SKM-1 treated with dmso at 0.1 percent for 144 hours (cell line): ENCODE measurements at regions not wholly inside any gene's neighbourhood (a gene's known extent, or its start where the extent isn't known, plus 50 kb on each side); places are given as distances from the start of the nearest gene placed in this dataset.
"Not testable (repeated sequence)": the region's sequence is repeated elsewhere in the genome, so short reads cannot be mapped to it uniquely, and the experiment has no call there.

Experiments used
- DNase-seq: peaks from one replicate; lab custom pipeline; 2025; ENCODE audit not compliant: unreplicated experiment; lab: John Stamatoyannopoulos, UW

GRCh38 chr2:118425191-118425590 lies 336.9 kb downstream of the INSIG2 start:
- no peak for DNase-seq

GRCh38 chr2:118423776-118424175 lies 335.5 kb downstream of the INSIG2 start:
- no peak for DNase-seq

GRCh38 chr2:118421648-118422047 lies 333.4 kb downstream of the INSIG2 start:
- DNase-seq, result no peak

- DNase-seq, result no peak
These were observed 329.3 kb downstream of the INSIG2 start for GRCh38 chr2:118417406-118418120.

- not testable (repeated sequence) for DNase-seq
These were observed 326.9 kb downstream of the INSIG2 start for GRCh38 chr2:118415186-118415585.

GRCh38 chr2:118403658-118404451 lies 315.6 kb downstream of the INSIG2 start:
- no peak for DNase-seq

GRCh38 chr2:118388771-118389170 lies 300.5 kb downstream of the INSIG2 start:
- DNase-seq, result no peak

GRCh38 chr2:118387509-118387908 lies 299.2 kb downstream of the INSIG2 start:
- DNase-seq, result no peak

- no peak for DNase-seq
These were observed 298.5 kb downstream of the INSIG2 start for GRCh38 chr2:118386641-118387302.

GRCh38 chr2:118380915-118381653 lies 292.8 kb downstream of the INSIG2 start:
- no peak for DNase-seq

GRCh38 chr2:118375907-118376485 lies 287.7 kb downstream of the INSIG2 start:
- no peak for DNase-seq

GRCh38 chr2:118374974-118375755 lies 286.9 kb downstream of the INSIG2 start:
- DNase-seq, result no peak

- no peak for DNase-seq
These were observed 284.9 kb downstream of the INSIG2 start for GRCh38 chr2:118372886-118373830.

GRCh38 chr2:118371515-118371914 lies 283.2 kb downstream of the INSIG2 start:
- peak; percentile 36 for DNase-seq

GRCh38 chr2:118369521-118369920 lies 281.2 kb downstream of the INSIG2 start:
- DNase-seq, result not testable (repeated sequence)

- DNase-seq, result no peak
These were observed 275.3 kb downstream of the INSIG2 start for GRCh38 chr2:118363604-118364003.

GRCh38 chr2:118356051-118356450 lies 267.8 kb downstream of the INSIG2 start:
- no peak for DNase-seq

GRCh38 chr2:118351796-118352195 lies 263.5 kb downstream of the INSIG2 start:
- DNase-seq, result no peak

GRCh38 chr2:118350621-118351020 lies 262.4 kb downstream of the INSIG2 start:
- DNase-seq, result no peak
